WTC11 (cell line): ENCODE measurements at regions not wholly inside any gene's neighbourhood (a gene's known extent, or its start where the extent isn't known, plus 50 kb on each side); places are given as distances from the start of the nearest gene placed in this dataset.

Experiments
- ATAC-seq: fragments of 200-7000 bp; cut with Tn5 transposase; 2 replicates; pipeline ENCODE4 v1.10.0; 2021; ENCODE audit warnings: mild to moderate bottlenecking, moderate library complexity
- CTCF ChIA-PET: fragments of 300-600 bp; sonication (Branson Sonifier 250); formaldehyde crosslinking; loops from one replicate; lab custom pipeline; 2021; ENCODE audit warnings: antibody characterized with exemption; lab: Charles Lee
- POLR2A ChIA-PET: fragments of 350-600 bp; sonication (Branson Sonifier 250); formaldehyde crosslinking; loops from one replicate; lab custom pipeline; 2021; ENCODE audit warnings: antibody characterized with exemption; lab: Charles Lee
- DNase-seq: peaks from one replicate; pipeline ENCODE4 v3.0.0; 2021; ENCODE audit warnings: low spot score
- H3K27ac Mint-ChIP-seq: 2 replicates; pipeline ENCODE4 v1.8.0; 2021; ENCODE audit warnings: mixed read lengths
- H3K27me3 Mint-ChIP-seq: 2 replicates; pipeline ENCODE4 v1.8.0; 2021; ENCODE audit warnings: low read depth, mild to moderate bottlenecking, moderate library complexity, mixed read lengths
- H3K36me3 Mint-ChIP-seq: 2 replicates; pipeline ENCODE4 v1.8.0; 2021; ENCODE audit warnings: mixed read lengths
- H3K4me1 Mint-ChIP-seq: 2 replicates; pipeline ENCODE4 v1.8.0; 2022; ENCODE audit warnings: mixed read lengths
- H3K4me3 Mint-ChIP-seq: 2 replicates; pipeline ENCODE4 v1.8.0; 2021; ENCODE audit warnings: mild to moderate bottlenecking, moderate library complexity, mixed read lengths
- H3K9me3 Mint-ChIP-seq: 2 replicates; pipeline ENCODE4 v1.8.0; 2021; ENCODE audit warnings: mixed read lengths
- GABPB1 ChIP-seq: sonication (generic); formaldehyde crosslinking; IDR thresholded peaks from 2 replicates; pipeline ENCODE4 v1.8.1; 2023; ENCODE audit warnings: mild to moderate bottlenecking, missing genetic modification reagents
- NFE2L1 ChIP-seq: sonication (generic); formaldehyde crosslinking; IDR thresholded peaks from 2 replicates; pipeline ENCODE4 v1.8.1; 2023; ENCODE audit warnings: missing genetic modification reagents
- OVOL2 ChIP-seq: fragments of 250-450 bp; sonication (Bioruptor Pico); IDR thresholded peaks from 2 replicates; pipeline ENCODE4 v1.9.0; 2021; ENCODE audit warnings: mild to moderate bottlenecking, borderline replicate concordance
- PRRX2 ChIP-seq: fragments of 250-450 bp; sonication (Bioruptor Pico); IDR thresholded peaks from 2 replicates; pipeline ENCODE4 v1.8.0; 2021; ENCODE audit warnings: mild to moderate bottlenecking
- SOX15 ChIP-seq: fragments of 250-450 bp; sonication (Bioruptor Pico); IDR thresholded peaks from 2 replicates; pipeline ENCODE4 v1.9.0; 2021; ENCODE audit warnings: mild to moderate bottlenecking
- ZNF121 ChIP-seq: sonication (generic); formaldehyde crosslinking; IDR thresholded peaks from 2 replicates; pipeline ENCODE4 v1.8.0; 2023; ENCODE audit warnings: missing genetic modification reagents
- ZNF317 ChIP-seq: sonication (generic); formaldehyde crosslinking; IDR thresholded peaks from 2 replicates; pipeline ENCODE4 v1.8.1; 2023; ENCODE audit warnings: low read depth, mild to moderate bottlenecking, moderate library complexity, missing genetic modification reagents, borderline replicate concordance
- TF ChIP-seq, protein P1 (sequence below): sonication (generic); formaldehyde crosslinking; IDR thresholded peaks from 2 replicates; pipeline ENCODE4 v1.8.1; 2023; ENCODE audit warnings: mild to moderate bottlenecking, missing genetic modification reagents
- TF ChIP-seq, protein P2 (sequence below): fragments of 250-450 bp; sonication (Bioruptor Pico); IDR thresholded peaks from 2 replicates; pipeline ENCODE4 v1.9.0; 2021; ENCODE audit warnings: moderate library complexity, mild to moderate bottlenecking, inconsistent platforms, borderline replicate concordance
- TF ChIP-seq, protein P3 (sequence below): sonication (generic); formaldehyde crosslinking; IDR thresholded peaks from 2 replicates; pipeline ENCODE4 v1.8.1; 2023; ENCODE audit warnings: mild to moderate bottlenecking, missing genetic modification reagents, borderline replicate concordance
- TF ChIP-seq, protein P4 (sequence below): sonication (generic); formaldehyde crosslinking; IDR thresholded peaks from 2 replicates; pipeline ENCODE4 v1.8.1; 2022; ENCODE audit warnings: mild to moderate bottlenecking, moderate library complexity, missing genetic modification reagents
- TF ChIP-seq, protein P5 (sequence below): sonication (generic); formaldehyde crosslinking; IDR thresholded peaks from 2 replicates; pipeline ENCODE4 v1.8.0; 2022; ENCODE audit warnings: mild to moderate bottlenecking, missing genetic modification reagents
- TF ChIP-seq, protein P6 (sequence below): fragments of 200-600 bp; IDR thresholded peaks from 2 replicates; pipeline ENCODE4 v1.8.0; 2022; ENCODE audit warnings: antibody characterized with exemption
- TF ChIP-seq, protein P7 (sequence below): sonication (generic); formaldehyde crosslinking; IDR thresholded peaks from 2 replicates; pipeline ENCODE4 v1.8.1; 2022; ENCODE audit warnings: low read depth, missing genetic modification reagents, borderline replicate concordance
- TF ChIP-seq, protein P8 (sequence below): sonication (generic); formaldehyde crosslinking; IDR thresholded peaks from 2 replicates; pipeline ENCODE4 v1.8.1; 2022; ENCODE audit warnings: mild to moderate bottlenecking, missing genetic modification reagents, moderate library complexity, borderline replicate concordance
- TF ChIP-seq, protein P9 (sequence below): sonication (generic); formaldehyde crosslinking; IDR thresholded peaks from 2 replicates; pipeline ENCODE4 v1.8.0; 2023; ENCODE audit warnings: mild to moderate bottlenecking, missing genetic modification reagents

DNA sequence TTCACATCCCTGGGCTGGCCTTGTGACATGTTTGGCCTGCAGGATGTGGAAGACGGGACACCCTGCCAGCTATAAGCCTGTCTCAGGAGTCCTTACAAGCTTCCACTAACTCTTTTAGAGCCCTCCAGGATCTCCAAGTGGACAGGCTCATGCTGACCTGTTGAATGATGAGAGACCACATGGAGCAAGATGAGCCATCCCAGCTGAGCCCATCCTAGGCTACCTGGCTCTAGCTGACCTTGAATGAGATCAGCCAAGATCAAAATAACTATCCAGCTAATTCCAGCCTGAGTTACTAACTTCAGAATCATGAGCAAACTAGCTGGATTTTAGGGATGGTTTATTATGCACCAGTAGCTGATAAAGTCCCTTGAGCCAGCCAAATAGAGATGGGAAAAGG, 169.5 kb downstream of the TFAP2C start:
- H3K4me3 Mint-ChIP-seq, result no peak overlapping the region
- peaks cover 7% of the 10 kb centered on the region for H3K27me3 Mint-ChIP-seq
- CTCF ChIA-PET, result no interaction called here
- TF ChIP-seq, protein P1, sequence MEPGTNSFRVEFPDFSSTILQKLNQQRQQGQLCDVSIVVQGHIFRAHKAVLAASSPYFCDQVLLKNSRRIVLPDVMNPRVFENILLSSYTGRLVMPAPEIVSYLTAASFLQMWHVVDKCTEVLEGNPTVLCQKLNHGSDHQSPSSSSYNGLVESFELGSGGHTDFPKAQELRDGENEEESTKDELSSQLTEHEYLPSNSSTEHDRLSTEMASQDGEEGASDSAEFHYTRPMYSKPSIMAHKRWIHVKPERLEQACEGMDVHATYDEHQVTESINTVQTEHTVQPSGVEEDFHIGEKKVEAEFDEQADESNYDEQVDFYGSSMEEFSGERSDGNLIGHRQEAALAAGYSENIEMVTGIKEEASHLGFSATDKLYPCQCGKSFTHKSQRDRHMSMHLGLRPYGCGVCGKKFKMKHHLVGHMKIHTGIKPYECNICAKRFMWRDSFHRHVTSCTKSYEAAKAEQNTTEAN, result no peak
- TF ChIP-seq, protein P2, sequence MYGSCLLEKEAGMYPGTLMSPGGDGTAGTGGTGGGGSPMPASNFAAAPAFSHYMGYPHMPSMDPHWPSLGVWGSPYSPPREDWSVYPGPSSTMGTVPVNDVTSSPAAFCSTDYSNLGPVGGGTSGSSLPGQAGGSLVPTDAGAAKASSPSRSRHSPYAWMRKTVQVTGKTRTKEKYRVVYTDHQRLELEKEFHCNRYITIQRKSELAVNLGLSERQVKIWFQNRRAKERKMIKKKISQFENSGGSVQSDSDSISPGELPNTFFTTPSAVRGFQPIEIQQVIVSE (CRISPR knock-in tag), result no peak
- TF ChIP-seq OVOL2 (CRISPR knock-in tag) (no peak), PRRX2 (no peak), SOX15 (CRISPR knock-in tag) (no peak), NFE2L1 (CRISPR knock-in tag) (no peak)
- TF ChIP-seq, protein P3, sequence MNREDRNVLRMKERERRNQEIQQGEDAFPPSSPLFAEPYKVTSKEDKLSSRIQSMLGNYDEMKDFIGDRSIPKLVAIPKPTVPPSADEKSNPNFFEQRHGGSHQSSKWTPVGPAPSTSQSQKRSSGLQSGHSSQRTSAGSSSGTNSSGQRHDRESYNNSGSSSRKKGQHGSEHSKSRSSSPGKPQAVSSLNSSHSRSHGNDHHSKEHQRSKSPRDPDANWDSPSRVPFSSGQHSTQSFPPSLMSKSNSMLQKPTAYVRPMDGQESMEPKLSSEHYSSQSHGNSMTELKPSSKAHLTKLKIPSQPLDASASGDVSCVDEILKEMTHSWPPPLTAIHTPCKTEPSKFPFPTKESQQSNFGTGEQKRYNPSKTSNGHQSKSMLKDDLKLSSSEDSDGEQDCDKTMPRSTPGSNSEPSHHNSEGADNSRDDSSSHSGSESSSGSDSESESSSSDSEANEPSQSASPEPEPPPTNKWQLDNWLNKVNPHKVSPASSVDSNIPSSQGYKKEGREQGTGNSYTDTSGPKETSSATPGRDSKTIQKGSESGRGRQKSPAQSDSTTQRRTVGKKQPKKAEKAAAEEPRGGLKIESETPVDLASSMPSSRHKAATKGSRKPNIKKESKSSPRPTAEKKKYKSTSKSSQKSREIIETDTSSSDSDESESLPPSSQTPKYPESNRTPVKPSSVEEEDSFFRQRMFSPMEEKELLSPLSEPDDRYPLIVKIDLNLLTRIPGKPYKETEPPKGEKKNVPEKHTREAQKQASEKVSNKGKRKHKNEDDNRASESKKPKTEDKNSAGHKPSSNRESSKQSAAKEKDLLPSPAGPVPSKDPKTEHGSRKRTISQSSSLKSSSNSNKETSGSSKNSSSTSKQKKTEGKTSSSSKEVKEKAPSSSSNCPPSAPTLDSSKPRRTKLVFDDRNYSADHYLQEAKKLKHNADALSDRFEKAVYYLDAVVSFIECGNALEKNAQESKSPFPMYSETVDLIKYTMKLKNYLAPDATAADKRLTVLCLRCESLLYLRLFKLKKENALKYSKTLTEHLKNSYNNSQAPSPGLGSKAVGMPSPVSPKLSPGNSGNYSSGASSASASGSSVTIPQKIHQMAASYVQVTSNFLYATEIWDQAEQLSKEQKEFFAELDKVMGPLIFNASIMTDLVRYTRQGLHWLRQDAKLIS (CRISPR knock-in tag), result no peak
- TF ChIP-seq, protein P4, sequence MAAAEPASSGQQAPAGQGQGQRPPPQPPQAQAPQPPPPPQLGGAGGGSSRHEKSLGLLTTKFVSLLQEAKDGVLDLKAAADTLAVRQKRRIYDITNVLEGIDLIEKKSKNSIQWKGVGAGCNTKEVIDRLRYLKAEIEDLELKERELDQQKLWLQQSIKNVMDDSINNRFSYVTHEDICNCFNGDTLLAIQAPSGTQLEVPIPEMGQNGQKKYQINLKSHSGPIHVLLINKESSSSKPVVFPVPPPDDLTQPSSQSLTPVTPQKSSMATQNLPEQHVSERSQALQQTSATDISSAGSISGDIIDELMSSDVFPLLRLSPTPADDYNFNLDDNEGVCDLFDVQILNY (CRISPR knock-in tag), result no peak
- TF ChIP-seq, all 79 proteins: peak for 0
- H3K4me1 Mint-ChIP-seq, result peaks cover 8% of the 10 kb centered on the region
- peaks cover 14% of the 10 kb centered on the region for H3K36me3 Mint-ChIP-seq
- no peak for DNase-seq
- H3K9me3 Mint-ChIP-seq, result peaks cover 17% of the 10 kb centered on the region
- POLR2A ChIA-PET, result no interaction called here
- H3K27ac Mint-ChIP-seq, result no peak overlapping the region; the same call in 1 of the 2 replicates
- no peak for ATAC-seq

DNA sequence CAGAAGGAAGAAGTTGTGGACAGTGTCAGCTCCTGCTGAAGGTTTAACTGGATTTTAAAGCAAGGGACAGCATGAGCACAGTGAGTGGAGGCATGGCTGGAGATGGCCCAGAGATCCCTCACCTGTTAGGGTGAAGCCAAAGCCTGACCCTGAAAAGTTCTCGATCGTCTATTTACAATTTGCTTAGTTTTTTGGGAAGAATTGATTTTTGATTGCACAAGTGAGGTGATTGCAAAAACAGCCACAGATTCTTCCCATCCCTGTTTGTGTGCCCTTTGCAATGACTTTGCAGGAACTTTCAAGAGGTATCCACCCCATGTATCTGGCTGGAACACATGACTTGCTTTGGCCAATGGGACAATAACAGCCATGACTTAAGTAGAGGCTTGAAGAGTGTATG, 170.1 kb downstream of the TFAP2C start:
- H3K9me3 Mint-ChIP-seq, result peaks cover 17% of the 10 kb centered on the region
- H3K27me3 Mint-ChIP-seq, result peaks cover 5% of the 10 kb centered on the region
- POLR2A ChIA-PET, result no interaction called here
- peaks cover 14% of the 10 kb centered on the region for H3K36me3 Mint-ChIP-seq
- DNase-seq, result no peak
- H3K4me1 Mint-ChIP-seq, result peaks cover 8% of the 10 kb centered on the region
- H3K27ac Mint-ChIP-seq, result no peak overlapping the region; the same call in 1 of the 2 replicates
- TF ChIP-seq, protein P5, sequence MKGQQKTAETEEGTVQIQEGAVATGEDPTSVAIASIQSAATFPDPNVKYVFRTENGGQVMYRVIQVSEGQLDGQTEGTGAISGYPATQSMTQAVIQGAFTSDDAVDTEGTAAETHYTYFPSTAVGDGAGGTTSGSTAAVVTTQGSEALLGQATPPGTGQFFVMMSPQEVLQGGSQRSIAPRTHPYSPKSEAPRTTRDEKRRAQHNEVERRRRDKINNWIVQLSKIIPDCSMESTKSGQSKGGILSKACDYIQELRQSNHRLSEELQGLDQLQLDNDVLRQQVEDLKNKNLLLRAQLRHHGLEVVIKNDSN (CRISPR knock-in tag), result no peak
- no peak for TF ChIP-seq ZNF121 (CRISPR knock-in tag)
- TF ChIP-seq, protein P6, sequence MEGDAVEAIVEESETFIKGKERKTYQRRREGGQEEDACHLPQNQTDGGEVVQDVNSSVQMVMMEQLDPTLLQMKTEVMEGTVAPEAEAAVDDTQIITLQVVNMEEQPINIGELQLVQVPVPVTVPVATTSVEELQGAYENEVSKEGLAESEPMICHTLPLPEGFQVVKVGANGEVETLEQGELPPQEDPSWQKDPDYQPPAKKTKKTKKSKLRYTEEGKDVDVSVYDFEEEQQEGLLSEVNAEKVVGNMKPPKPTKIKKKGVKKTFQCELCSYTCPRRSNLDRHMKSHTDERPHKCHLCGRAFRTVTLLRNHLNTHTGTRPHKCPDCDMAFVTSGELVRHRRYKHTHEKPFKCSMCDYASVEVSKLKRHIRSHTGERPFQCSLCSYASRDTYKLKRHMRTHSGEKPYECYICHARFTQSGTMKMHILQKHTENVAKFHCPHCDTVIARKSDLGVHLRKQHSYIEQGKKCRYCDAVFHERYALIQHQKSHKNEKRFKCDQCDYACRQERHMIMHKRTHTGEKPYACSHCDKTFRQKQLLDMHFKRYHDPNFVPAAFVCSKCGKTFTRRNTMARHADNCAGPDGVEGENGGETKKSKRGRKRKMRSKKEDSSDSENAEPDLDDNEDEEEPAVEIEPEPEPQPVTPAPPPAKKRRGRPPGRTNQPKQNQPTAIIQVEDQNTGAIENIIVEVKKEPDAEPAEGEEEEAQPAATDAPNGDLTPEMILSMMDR, result no peak
- TF ChIP-seq, all 79 proteins: peak for 0
- CTCF ChIA-PET, result no interaction called here
- no peak overlapping the region for H3K4me3 Mint-ChIP-seq
- ATAC-seq, result no peak

DNA sequence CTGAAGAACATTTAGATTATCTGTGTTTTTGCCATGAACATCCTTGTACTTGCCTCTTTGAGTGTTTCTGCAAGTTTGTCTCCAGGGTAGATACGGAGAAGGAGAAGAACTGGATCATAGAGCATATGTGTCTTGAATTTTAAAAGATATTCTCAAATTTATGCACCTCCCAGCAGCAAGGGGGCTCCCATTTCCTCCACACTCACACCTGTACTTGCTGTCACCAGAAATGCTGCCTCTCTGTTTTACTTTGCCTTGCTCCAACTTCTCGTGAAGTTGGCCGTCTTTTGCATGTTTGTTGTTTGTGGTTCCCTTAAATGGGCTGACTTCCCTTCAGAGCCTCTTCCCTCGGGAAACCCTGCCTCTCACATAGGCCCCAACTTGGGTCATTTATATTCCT, 171.0 kb downstream of the TFAP2C start:
- Mint-ChIP-seq H3K27ac (no peak overlapping the region), H3K27me3 (peaks cover 5% of the 10 kb centered on the region), H3K9me3 (peaks cover 17% of the 10 kb centered on the region), H3K4me3 (no peak overlapping the region), H3K36me3 (peaks cover 14% of the 10 kb centered on the region), H3K4me1 (peaks cover 8% of the 10 kb centered on the region)
- ATAC-seq (no peak), DNase-seq (no peak)
- ChIA-PET POLR2A (no interaction called here), CTCF (interaction anchor here (1.7 kb wide), 1 partner anchor 64 kb away, joined by 4 read pairs; no protein-coding TSS in a partner anchor)
- TF ChIP-seq, protein P7, sequence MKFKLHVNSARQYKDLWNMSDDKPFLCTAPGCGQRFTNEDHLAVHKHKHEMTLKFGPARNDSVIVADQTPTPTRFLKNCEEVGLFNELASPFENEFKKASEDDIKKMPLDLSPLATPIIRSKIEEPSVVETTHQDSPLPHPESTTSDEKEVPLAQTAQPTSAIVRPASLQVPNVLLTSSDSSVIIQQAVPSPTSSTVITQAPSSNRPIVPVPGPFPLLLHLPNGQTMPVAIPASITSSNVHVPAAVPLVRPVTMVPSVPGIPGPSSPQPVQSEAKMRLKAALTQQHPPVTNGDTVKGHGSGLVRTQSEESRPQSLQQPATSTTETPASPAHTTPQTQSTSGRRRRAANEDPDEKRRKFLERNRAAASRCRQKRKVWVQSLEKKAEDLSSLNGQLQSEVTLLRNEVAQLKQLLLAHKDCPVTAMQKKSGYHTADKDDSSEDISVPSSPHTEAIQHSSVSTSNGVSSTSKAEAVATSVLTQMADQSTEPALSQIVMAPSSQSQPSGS, result no peak
- TF ChIP-seq ZNF317 (CRISPR knock-in tag), result no peak
- TF ChIP-seq, protein P8, sequence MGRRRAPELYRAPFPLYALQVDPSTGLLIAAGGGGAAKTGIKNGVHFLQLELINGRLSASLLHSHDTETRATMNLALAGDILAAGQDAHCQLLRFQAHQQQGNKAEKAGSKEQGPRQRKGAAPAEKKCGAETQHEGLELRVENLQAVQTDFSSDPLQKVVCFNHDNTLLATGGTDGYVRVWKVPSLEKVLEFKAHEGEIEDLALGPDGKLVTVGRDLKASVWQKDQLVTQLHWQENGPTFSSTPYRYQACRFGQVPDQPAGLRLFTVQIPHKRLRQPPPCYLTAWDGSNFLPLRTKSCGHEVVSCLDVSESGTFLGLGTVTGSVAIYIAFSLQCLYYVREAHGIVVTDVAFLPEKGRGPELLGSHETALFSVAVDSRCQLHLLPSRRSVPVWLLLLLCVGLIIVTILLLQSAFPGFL, result no peak
- no peak for TF ChIP-seq GABPB1 (CRISPR knock-in tag)
- TF ChIP-seq, protein P9, sequence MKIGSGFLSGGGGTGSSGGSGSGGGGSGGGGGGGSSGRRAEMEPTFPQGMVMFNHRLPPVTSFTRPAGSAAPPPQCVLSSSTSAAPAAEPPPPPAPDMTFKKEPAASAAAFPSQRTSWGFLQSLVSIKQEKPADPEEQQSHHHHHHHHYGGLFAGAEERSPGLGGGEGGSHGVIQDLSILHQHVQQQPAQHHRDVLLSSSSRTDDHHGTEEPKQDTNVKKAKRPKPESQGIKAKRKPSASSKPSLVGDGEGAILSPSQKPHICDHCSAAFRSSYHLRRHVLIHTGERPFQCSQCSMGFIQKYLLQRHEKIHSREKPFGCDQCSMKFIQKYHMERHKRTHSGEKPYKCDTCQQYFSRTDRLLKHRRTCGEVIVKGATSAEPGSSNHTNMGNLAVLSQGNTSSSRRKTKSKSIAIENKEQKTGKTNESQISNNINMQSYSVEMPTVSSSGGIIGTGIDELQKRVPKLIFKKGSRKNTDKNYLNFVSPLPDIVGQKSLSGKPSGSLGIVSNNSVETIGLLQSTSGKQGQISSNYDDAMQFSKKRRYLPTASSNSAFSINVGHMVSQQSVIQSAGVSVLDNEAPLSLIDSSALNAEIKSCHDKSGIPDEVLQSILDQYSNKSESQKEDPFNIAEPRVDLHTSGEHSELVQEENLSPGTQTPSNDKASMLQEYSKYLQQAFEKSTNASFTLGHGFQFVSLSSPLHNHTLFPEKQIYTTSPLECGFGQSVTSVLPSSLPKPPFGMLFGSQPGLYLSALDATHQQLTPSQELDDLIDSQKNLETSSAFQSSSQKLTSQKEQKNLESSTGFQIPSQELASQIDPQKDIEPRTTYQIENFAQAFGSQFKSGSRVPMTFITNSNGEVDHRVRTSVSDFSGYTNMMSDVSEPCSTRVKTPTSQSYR (CRISPR knock-in tag), result no peak
